ENCODE measurements at regions not wholly inside any gene's neighbourhood (a gene's known extent, or its start where the extent isn't known, plus 50 kb on each side); places are given as distances from the start of the nearest gene placed in this dataset.

GRCh38 chr4:72714482-72715279, 145.7 kb upstream of the ADAMTS3 start:
- TF ChIP-seq CTCF (IDR thresholded peaks at IDR 0.05): no peak
- no peaks in the 10 kb centered on the region for H3K36me3 ChIP-seq (ENCODE audit: control insufficient read depth, insufficient read depth, low read length)
- ATAC-seq: no peak
- Mint-ChIP-seq H3K4me1 (no peaks in the 10 kb centered on the region), H3K4me3 (no peak overlapping the region), H3K27ac (no peak overlapping the region), H3K27me3 (ENCODE audit: low read depth in 2 of 2) (no peaks in the 10 kb centered on the region), H3K36me3 (no peaks in the 10 kb centered on the region), H3K9me3 (peaks cover 0 to 4% of the 10 kb centered on the region in 2 donors)
- no peaks in the 10 kb centered on the region for H3K27me3 ChIP-seq (ENCODE audit: control insufficient read depth, insufficient read depth, low read length)
- WGBS (ENCODE audit: insufficient coverage): 86% methylated on average over 6 of the region's 6 CpGs
- intact Hi-C loops (cut with micrococcal nuclease): no loop called here
- no peaks in the 10 kb centered on the region for H3K4me1 ChIP-seq (ENCODE audit: control insufficient read depth, insufficient read depth, low read length)
- H3K27ac ChIP-seq (ENCODE audit: low read length): no peak overlapping the region
- H3K4me3 ChIP-seq (ENCODE audit: low read length): no peak overlapping the region
- no peaks in the 10 kb centered on the region for H3K9me3 ChIP-seq (ENCODE audit: control insufficient read depth, insufficient read depth, low read length)
- DNase-seq: no peak

- H3K36me3 Mint-ChIP-seq: no peaks in the 10 kb centered on the region
- no peaks in the 10 kb centered on the region for H3K27me3 ChIP-seq (ENCODE audit: control insufficient read depth, insufficient read depth, low read length)
- H3K9me3 Mint-ChIP-seq: peaks cover 0 to 4% of the 10 kb centered on the region in 2 donors
- DNase-seq (no peak), ATAC-seq (no peak)
- no peak overlapping the region for H3K4me3 ChIP-seq (ENCODE audit: low read length)
- H3K9me3 ChIP-seq (ENCODE audit: control insufficient read depth, insufficient read depth, low read length): no peaks in the 10 kb centered on the region
- H3K27ac Mint-ChIP-seq: no peak overlapping the region
- no peak overlapping the region for H3K4me3 Mint-ChIP-seq
- no peaks in the 10 kb centered on the region for H3K4me1 ChIP-seq (ENCODE audit: control insufficient read depth, insufficient read depth, low read length)
- no peaks in the 10 kb centered on the region for H3K27me3 Mint-ChIP-seq (ENCODE audit: low read depth in 2 of 2)
- intact Hi-C loops (cut with micrococcal nuclease): no loop called here
- H3K4me1 Mint-ChIP-seq: no peaks in the 10 kb centered on the region
- no peak overlapping the region for H3K27ac ChIP-seq (ENCODE audit: low read length)
- TF ChIP-seq CTCF (IDR thresholded peaks at IDR 0.05): no peak
- H3K36me3 ChIP-seq (ENCODE audit: control insufficient read depth, insufficient read depth, low read length): no peaks in the 10 kb centered on the region
Measured at GRCh38 chr4:72712997-72713396, 144.0 kb upstream of the ADAMTS3 start.

- intact Hi-C loops (cut with micrococcal nuclease): no loop called here
- Mint-ChIP-seq H3K36me3 (no peaks in the 10 kb centered on the region), H3K27ac (no peak overlapping the region), H3K4me3 (no peak overlapping the region), H3K27me3 (ENCODE audit: low read depth in 2 of 2) (no peaks in the 10 kb centered on the region), H3K4me1 (no peaks in the 10 kb centered on the region), H3K9me3 (peaks cover 0 to 2% of the 10 kb centered on the region in 2 donors)
- DNase-seq: no peak
- H3K9me3 ChIP-seq (ENCODE audit: control insufficient read depth, insufficient read depth, low read length): no peaks in the 10 kb centered on the region
- no peaks in the 10 kb centered on the region for H3K36me3 ChIP-seq (ENCODE audit: control insufficient read depth, insufficient read depth, low read length)
- H3K27ac ChIP-seq (ENCODE audit: low read length): no peak overlapping the region
- no peak overlapping the region for H3K4me3 ChIP-seq (ENCODE audit: low read length)
- 63% methylated on average over 3 of the region's 3 CpGs for WGBS (ENCODE audit: insufficient coverage)
- H3K4me1 ChIP-seq (ENCODE audit: control insufficient read depth, insufficient read depth, low read length): no peaks in the 10 kb centered on the region
- no peak for ATAC-seq
- TF ChIP-seq CTCF (IDR thresholded peaks at IDR 0.05): no peak
- H3K27me3 ChIP-seq (ENCODE audit: control insufficient read depth, insufficient read depth, low read length): no peaks in the 10 kb centered on the region
Measured at GRCh38 chr4:72709475-72709874, 140.5 kb upstream of the ADAMTS3 start.

- WGBS (ENCODE audit: insufficient coverage): 92% methylated on average over 7 of the region's 7 CpGs
- no peak overlapping the region for H3K27ac Mint-ChIP-seq
Measured at GRCh38 chr4:72706684-72707083, 137.7 kb upstream of the ADAMTS3 start.

More at GRCh38 chr4:72706684-72707083, 137.7 kb upstream of the ADAMTS3 start:
- Mint-ChIP-seq H3K36me3 (no peaks in the 10 kb centered on the region), H3K27me3 (ENCODE audit: low read depth in 2 of 2) (no peaks in the 10 kb centered on the region), H3K4me1 (no peaks in the 10 kb centered on the region), H3K9me3 (peaks cover 0 to 2% of the 10 kb centered on the region in 2 donors), H3K4me3 (no peak overlapping the region)
- Histone ChIP-seq H3K4me1 (ENCODE audit: control insufficient read depth, insufficient read depth, low read length) (no peaks in the 10 kb centered on the region), H3K27me3 (ENCODE audit: control insufficient read depth, insufficient read depth, low read length) (no peaks in the 10 kb centered on the region), H3K9me3 (ENCODE audit: control insufficient read depth, insufficient read depth, low read length) (no peaks in the 10 kb centered on the region), H3K36me3 (ENCODE audit: control insufficient read depth, insufficient read depth, low read length) (no peaks in the 10 kb centered on the region), H3K27ac (ENCODE audit: low read length) (no peak overlapping the region), H3K4me3 (ENCODE audit: low read length) (no peak overlapping the region)
- intact Hi-C loops (cut with micrococcal nuclease): no loop called here
- ATAC-seq (no peak), DNase-seq (no peak)
- no peak for TF ChIP-seq CTCF (IDR thresholded peaks at IDR 0.05)

Data from natural killer cell (primary cell).